Astrocyte (in vitro differentiated cells and primary cell): ENCODE measurements at regions not wholly inside any gene's neighbourhood (a gene's known extent, or its start where the extent isn't known, plus 50 kb on each side); places are given as distances from the start of the nearest gene placed in this dataset.

Source experiments
- DNase-seq: peaks from one replicate; pipeline ENCODE4 v3.0.0-alpha.2; 2010; ENCODE audit warnings: low read depth
- FAIRE-seq: peaks from 2 replicates; lab custom pipeline; 2011; peaks lifted over from hg19 to GRCh38; lab: Jason Lieb, UNC
- H2AFZ ChIP-seq: 2 replicates; pipeline ENCODE4 v1.6.0; 2012; ENCODE audit warnings: low read depth, low read length, inconsistent platforms
- H3K27ac ChIP-seq: 2 replicates; pipeline ENCODE4 v1.5.1; 2011; ENCODE audit warnings: low read depth, low read length, inconsistent platforms
- H3K27me3 ChIP-seq: 2 replicates; pipeline ENCODE4 v1.6.0; 2011; ENCODE audit warnings: low read length, inconsistent platforms; ENCODE audit not compliant: insufficient read depth
- H3K36me3 ChIP-seq: 2 replicates; pipeline ENCODE4 v1.5.1; 2011; ENCODE audit warnings: low read length, inconsistent platforms; ENCODE audit not compliant: insufficient read depth
- H3K4me1 ChIP-seq: 2 replicates; pipeline ENCODE4 v1.5.1; 2011; ENCODE audit warnings: low read length, inconsistent platforms; ENCODE audit not compliant: insufficient read depth
- H3K4me2 ChIP-seq: 2 replicates; pipeline ENCODE4 v1.6.0; 2012; ENCODE audit warnings: low read length, inconsistent platforms
- H3K4me3 ChIP-seq: 2 replicates; pipeline ENCODE4 v1.5.1; 2011; ENCODE audit warnings: low read depth, mild to moderate bottlenecking, low read length, inconsistent platforms; ENCODE audit not compliant: insufficient read depth
- H3K79me2 ChIP-seq: 2 replicates; pipeline ENCODE4 v1.6.0; 2012; ENCODE audit warnings: mild to moderate bottlenecking, low read length, inconsistent platforms; ENCODE audit not compliant: insufficient read depth
- H3K9ac ChIP-seq: 2 replicates; pipeline ENCODE4 v1.6.0; 2012; ENCODE audit warnings: mild to moderate bottlenecking, low read length, inconsistent platforms
- H3K9me3 ChIP-seq: 2 replicates; pipeline ENCODE4 v1.5.1; 2012; ENCODE audit warnings: low read depth, mild to moderate bottlenecking, low read length, inconsistent platforms; ENCODE audit not compliant: insufficient read depth
- H4K20me1 ChIP-seq: 2 replicates; pipeline ENCODE4 v1.6.0; 2012; ENCODE audit warnings: low read length, inconsistent platforms; ENCODE audit not compliant: insufficient read depth
- H3K27ac Mint-ChIP-seq: one replicate; pipeline ENCODE4 v1.8.0; 2021; ENCODE audit warnings: mild to moderate bottlenecking, mixed read lengths; ENCODE audit not compliant: unreplicated experiment
- H3K27me3 Mint-ChIP-seq: one replicate; pipeline ENCODE4 v1.8.0; 2021; ENCODE audit warnings: low read depth, mixed read lengths; ENCODE audit not compliant: unreplicated experiment
- H3K36me3 Mint-ChIP-seq: one replicate; pipeline ENCODE4 v1.8.0; 2021; ENCODE audit warnings: low read depth, mixed read lengths; ENCODE audit not compliant: unreplicated experiment
- H3K4me1 Mint-ChIP-seq: one replicate; pipeline ENCODE4 v1.8.0; 2021; ENCODE audit warnings: low read depth, mixed read lengths; ENCODE audit not compliant: unreplicated experiment
- H3K4me3 Mint-ChIP-seq: one replicate; pipeline ENCODE4 v1.8.0; 2021; ENCODE audit warnings: mild to moderate bottlenecking, moderate library complexity, mixed read lengths; ENCODE audit not compliant: unreplicated experiment
- H3K9me3 Mint-ChIP-seq: one replicate; pipeline ENCODE4 v1.8.0; 2021; ENCODE audit warnings: mild to moderate bottlenecking, mixed read lengths; ENCODE audit not compliant: unreplicated experiment
- CTCF ChIP-seq: IDR thresholded peaks from 2 replicates; pipeline ENCODE4 v1.5.1; 2011; ENCODE audit warnings: low read depth, mild to moderate bottlenecking, inconsistent platforms, low read length, moderate library complexity; ENCODE audit not compliant: insufficient read depth
- EZH2 ChIP-seq: IDR thresholded peaks from 2 replicates; pipeline ENCODE4 v1.6.1; 2012; ENCODE audit warnings: mild to moderate bottlenecking, low read length, inconsistent platforms; ENCODE audit not compliant: insufficient read depth

- Histone ChIP-seq H3K79me2 (no peaks in the 10 kb centered on the region), H3K4me2 (no peak overlapping the region), H4K20me1 (no peaks in the 10 kb centered on the region), H3K27ac (no peak overlapping the region), H3K27me3 (no peaks in the 10 kb centered on the region), H3K9me3 (no peaks in the 10 kb centered on the region), H3K4me1 (no peaks in the 10 kb centered on the region), H2AFZ (no peak overlapping the region), H3K4me3 (no peak overlapping the region), H3K36me3 (no peaks in the 10 kb centered on the region), H3K9ac (no peak overlapping the region)
- no peaks in the 10 kb centered on the region for H3K36me3 Mint-ChIP-seq
- H3K4me1 Mint-ChIP-seq, result no peaks in the 10 kb centered on the region
- H3K4me3 Mint-ChIP-seq, result no peak overlapping the region
- no peak for FAIRE-seq
- peaks cover 3% of the 10 kb centered on the region for H3K27me3 Mint-ChIP-seq
- H3K9me3 Mint-ChIP-seq, result no peaks in the 10 kb centered on the region
- TF ChIP-seq EZH2 (no peak), CTCF (no peak)
- H3K27ac Mint-ChIP-seq, result no peak overlapping the region
- no peak for DNase-seq
Observed at GRCh38 chr11:133618544-133618943, 86.2 kb upstream of the OPCML start.

DNA sequence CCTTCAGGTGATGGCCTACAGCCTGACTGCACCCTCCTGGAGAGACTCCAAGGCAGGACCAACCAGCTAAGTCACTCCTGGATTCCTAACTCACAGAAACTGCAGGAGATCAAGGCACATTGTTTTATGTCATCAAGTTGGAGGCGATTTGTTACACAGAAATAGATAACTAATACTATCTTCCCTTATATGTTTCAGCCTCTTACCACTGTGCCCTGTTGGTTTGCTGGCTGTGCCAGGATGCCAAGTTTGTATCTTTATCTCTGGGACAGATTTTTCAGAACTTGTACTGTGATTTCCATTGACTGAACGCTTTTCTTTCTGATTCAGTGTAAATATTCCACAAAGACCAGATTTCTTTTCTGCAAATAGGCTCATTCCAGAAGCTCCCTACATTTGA, 76.2 kb upstream of the OPCML start:
- H3K79me2 ChIP-seq, result no peaks in the 10 kb centered on the region
- no peaks in the 10 kb centered on the region for H3K4me1 ChIP-seq
- peaks cover 8% of the 10 kb centered on the region for H3K9me3 ChIP-seq
- H3K4me2 ChIP-seq, result no peak overlapping the region
- H3K27ac ChIP-seq, result no peak overlapping the region
- no peaks in the 10 kb centered on the region for H4K20me1 ChIP-seq
- no peak overlapping the region for H3K4me3 ChIP-seq
- Mint-ChIP-seq H3K36me3 (no peaks in the 10 kb centered on the region), H3K4me3 (no peak overlapping the region), H3K27ac (no peak overlapping the region), H3K27me3 (peaks cover 18% of the 10 kb centered on the region), H3K9me3 (no peaks in the 10 kb centered on the region), H3K4me1 (no peaks in the 10 kb centered on the region)
- H3K36me3 ChIP-seq, result no peaks in the 10 kb centered on the region
- H2AFZ ChIP-seq, result no peak overlapping the region
- FAIRE-seq (no peak), DNase-seq (no peak)
- no peaks in the 10 kb centered on the region for H3K27me3 ChIP-seq
- no peak for TF ChIP-seq CTCF
- no peak for TF ChIP-seq EZH2
- H3K9ac ChIP-seq, result no peak overlapping the region

GRCh38 chr11:133606124-133606523, 73.8 kb upstream of the OPCML start:
- no peak for FAIRE-seq
- Mint-ChIP-seq H3K36me3 (no peaks in the 10 kb centered on the region), H3K27ac (no peak overlapping the region), H3K9me3 (no peaks in the 10 kb centered on the region), H3K27me3 (peaks cover 30% of the 10 kb centered on the region), H3K4me3 (no peak overlapping the region), H3K4me1 (no peaks in the 10 kb centered on the region)
- TF ChIP-seq CTCF (no peak), EZH2 (no peak)
- no peak overlapping the region for H3K4me2 ChIP-seq
- no peak overlapping the region for H3K4me3 ChIP-seq
- DNase-seq, result no peak
- H3K36me3 ChIP-seq, result no peaks in the 10 kb centered on the region
- H2AFZ ChIP-seq, result no peak overlapping the region
- H3K27ac ChIP-seq, result no peak overlapping the region
- H3K4me1 ChIP-seq, result no peaks in the 10 kb centered on the region
- H3K9me3 ChIP-seq, result peaks cover 10% of the 10 kb centered on the region
- no peaks in the 10 kb centered on the region for H3K27me3 ChIP-seq
- no peaks in the 10 kb centered on the region for H4K20me1 ChIP-seq
- H3K79me2 ChIP-seq, result no peaks in the 10 kb centered on the region
- no peak overlapping the region for H3K9ac ChIP-seq
